Hypothalamus (tissue), 51 donors: ENCODE measurements at regions not wholly inside any gene's neighbourhood (a gene's known extent, or its start where the extent isn't known, plus 50 kb on each side); places are given as distances from the start of the nearest gene placed in this dataset.

Experiments used
- DNase-seq, 51 donors: peaks; one replicate each; lab custom pipeline; 2025; lab: John Stamatoyannopoulos, UW

GRCh38 chr1:96992871-96993270 is 271.3 kb downstream of the PTBP2 start:
- no peak for DNase-seq

GRCh38 chr1:96995351-96995750 is 273.8 kb downstream of the PTBP2 start:
- DNase-seq, result no peak

GRCh38 chr1:96996001-96996400 is 274.4 kb downstream of the PTBP2 start:
- no peak for DNase-seq

- no peak for DNase-seq
Measured at GRCh38 chr1:96997717-96998116, 276.1 kb downstream of the PTBP2 start.

GRCh38 chr1:96998466-96998865 is 276.9 kb downstream of the PTBP2 start:
- no peak for DNase-seq

- DNase-seq, result no peak
Measured at GRCh38 chr1:96999191-96999590, 277.6 kb downstream of the PTBP2 start.

GRCh38 chr1:97004054-97004453 is 282.5 kb downstream of the PTBP2 start:
- no peak for DNase-seq

GRCh38 chr1:97004743-97005142 is 283.2 kb downstream of the PTBP2 start:
- no peak for DNase-seq

- peak in 32 of 51 donors; percentile 1 to 67 (median 23) for DNase-seq
Measured at GRCh38 chr1:97006044-97006661, 284.6 kb downstream of the PTBP2 start.

- no peak for DNase-seq
Measured at GRCh38 chr1:97007840-97008604, 286.4 kb downstream of the PTBP2 start.

GRCh38 chr1:97010566-97011264 is 289.1 kb downstream of the PTBP2 start:
- DNase-seq, result no peak

GRCh38 chr1:97013136-97013535 is 291.6 kb downstream of the PTBP2 start:
- no peak for DNase-seq

- DNase-seq, result no peak
Measured at GRCh38 chr1:97013941-97014340, 292.4 kb downstream of the PTBP2 start.

- DNase-seq, result no peak
Measured at GRCh38 chr1:97014426-97014825, 292.8 kb downstream of the PTBP2 start.

- DNase-seq, result no peak
Measured at GRCh38 chr1:97017895-97018294, 296.3 kb downstream of the PTBP2 start.
